GM06990 (cell line): ENCODE measurements at regions not wholly inside any gene's neighbourhood (a gene's known extent, or its start where the extent isn't known, plus 50 kb on each side); places are given as distances from the start of the nearest gene placed in this dataset.
A peak's percentile ranks its signal among the peaks of the same experiment; 100 is the strongest.

Source experiments
- DNase-seq: peaks from one replicate; pipeline ENCODE4 v3.0.0-alpha.2; 2011; ENCODE audit not compliant: insufficient read length; ENCODE audit errors: extremely low read depth
- H3K27me3 ChIP-seq: replicated peaks from 2 replicates; pipeline ENCODE4 v1.6.0; 2011; ENCODE audit warnings: low read length; ENCODE audit not compliant: control insufficient read depth, insufficient read depth
- H3K36me3 ChIP-seq: 2 replicates; pipeline ENCODE4 v1.5.1; 2011; ENCODE audit warnings: low read length; ENCODE audit not compliant: control insufficient read depth, insufficient read depth
- H3K4me3 ChIP-seq: replicated peaks from 2 replicates; pipeline ENCODE4 v1.5.1; 2011; ENCODE audit warnings: low read depth, mild to moderate bottlenecking, control low read depth, low read length
- TF ChIP-seq, protein P1 (sequence below): IDR thresholded peaks from 2 replicates; pipeline ENCODE4 v1.5.1; 2011; ENCODE audit warnings: low read length, control low read depth, mild to moderate bottlenecking, inconsistent platforms; ENCODE audit not compliant: insufficient read depth, poor library complexity, severe bottlenecking

DNA sequence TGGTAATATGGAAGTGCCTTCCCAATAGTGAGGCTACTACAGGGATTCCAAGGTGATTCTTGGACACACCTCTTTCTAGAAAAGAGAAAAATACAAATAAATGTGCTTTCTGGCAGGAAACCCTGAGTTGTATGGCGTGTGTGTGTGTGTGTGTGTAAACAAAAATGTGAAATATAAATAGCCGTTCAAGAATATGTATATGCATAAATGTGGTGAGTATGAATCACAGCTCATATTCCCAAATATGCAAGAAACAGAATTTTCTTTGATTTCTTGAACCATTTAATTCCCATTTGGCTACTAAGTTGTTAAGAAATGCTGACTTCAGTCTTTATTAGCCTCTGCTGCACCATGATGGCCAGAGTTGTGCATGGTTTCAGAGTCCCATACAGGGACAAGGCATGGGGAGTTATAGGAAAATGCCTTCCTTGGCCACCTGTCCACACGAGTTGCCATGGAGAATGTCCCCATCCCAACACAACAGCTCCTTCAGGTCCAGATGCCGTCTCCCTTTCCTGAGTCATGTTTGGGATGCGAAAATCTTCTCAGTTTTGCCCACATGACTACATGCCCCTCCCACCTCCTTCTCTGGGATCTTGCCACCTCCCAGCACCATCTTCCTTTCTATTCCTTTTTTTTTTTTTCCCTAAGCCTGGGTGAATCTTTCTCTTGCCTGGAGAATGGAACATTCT lies 312.4 kb upstream of the ECI2 start:
- TF ChIP-seq, protein P1, sequence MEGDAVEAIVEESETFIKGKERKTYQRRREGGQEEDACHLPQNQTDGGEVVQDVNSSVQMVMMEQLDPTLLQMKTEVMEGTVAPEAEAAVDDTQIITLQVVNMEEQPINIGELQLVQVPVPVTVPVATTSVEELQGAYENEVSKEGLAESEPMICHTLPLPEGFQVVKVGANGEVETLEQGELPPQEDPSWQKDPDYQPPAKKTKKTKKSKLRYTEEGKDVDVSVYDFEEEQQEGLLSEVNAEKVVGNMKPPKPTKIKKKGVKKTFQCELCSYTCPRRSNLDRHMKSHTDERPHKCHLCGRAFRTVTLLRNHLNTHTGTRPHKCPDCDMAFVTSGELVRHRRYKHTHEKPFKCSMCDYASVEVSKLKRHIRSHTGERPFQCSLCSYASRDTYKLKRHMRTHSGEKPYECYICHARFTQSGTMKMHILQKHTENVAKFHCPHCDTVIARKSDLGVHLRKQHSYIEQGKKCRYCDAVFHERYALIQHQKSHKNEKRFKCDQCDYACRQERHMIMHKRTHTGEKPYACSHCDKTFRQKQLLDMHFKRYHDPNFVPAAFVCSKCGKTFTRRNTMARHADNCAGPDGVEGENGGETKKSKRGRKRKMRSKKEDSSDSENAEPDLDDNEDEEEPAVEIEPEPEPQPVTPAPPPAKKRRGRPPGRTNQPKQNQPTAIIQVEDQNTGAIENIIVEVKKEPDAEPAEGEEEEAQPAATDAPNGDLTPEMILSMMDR, result no peak
- Histone ChIP-seq H3K27me3 (no peaks in the 10 kb centered on the region), H3K36me3 (no peaks in the 10 kb centered on the region), H3K4me3 (no peak overlapping the region)
- no peak for DNase-seq

DNA sequence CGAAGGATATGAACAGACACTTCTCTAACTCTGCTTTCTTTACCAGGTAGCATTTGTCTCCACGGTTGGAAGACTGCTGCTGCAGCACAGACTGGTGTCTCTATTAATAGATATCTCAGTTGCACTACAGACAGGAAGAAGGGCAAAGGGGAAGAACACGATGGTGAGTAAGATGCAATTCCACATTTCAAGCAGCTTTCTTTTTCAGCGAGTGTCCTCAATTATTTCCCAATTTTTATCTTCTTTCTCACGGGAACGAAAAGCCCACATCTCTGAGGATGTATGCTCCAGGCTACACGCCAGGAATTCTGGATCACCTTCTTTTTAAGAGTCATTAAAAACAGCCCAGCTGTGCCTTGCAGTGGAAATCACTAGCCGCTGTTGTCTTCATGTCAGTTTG lies 311.6 kb upstream of the ECI2 start:
- Histone ChIP-seq H3K27me3 (no peaks in the 10 kb centered on the region), H3K4me3 (peak overlapping the region; percentile 28), H3K36me3 (no peaks in the 10 kb centered on the region)
- DNase-seq, result peak; percentile 26
- TF ChIP-seq, protein P1, result no peak

DNA sequence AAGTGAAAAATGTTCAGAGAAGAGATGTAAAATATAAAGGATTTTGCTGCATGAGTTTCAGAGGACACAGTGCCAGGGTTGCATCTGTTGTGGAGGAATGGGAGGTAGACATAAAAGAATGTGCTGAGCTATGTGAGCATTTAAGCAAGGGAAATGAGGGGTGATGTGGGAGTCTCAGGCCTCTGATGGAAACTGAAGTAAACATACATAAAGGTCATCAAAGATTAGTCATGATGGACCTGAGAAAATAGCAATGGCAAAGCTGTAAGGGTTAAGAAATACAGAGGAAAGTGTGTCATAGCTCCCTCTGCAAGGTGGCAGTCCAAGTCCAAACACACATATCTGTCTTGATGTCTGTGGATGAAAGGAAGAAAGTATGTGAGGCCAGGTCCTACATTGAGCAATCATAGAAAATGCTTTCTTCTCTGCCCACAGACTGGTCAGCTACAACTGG lies 306.6 kb upstream of the ECI2 start:
- no peaks in the 10 kb centered on the region for H3K27me3 ChIP-seq
- H3K4me3 ChIP-seq, result no peak overlapping the region
- no peaks in the 10 kb centered on the region for H3K36me3 ChIP-seq
- DNase-seq, result no peak
- TF ChIP-seq, protein P1, result no peak

DNA sequence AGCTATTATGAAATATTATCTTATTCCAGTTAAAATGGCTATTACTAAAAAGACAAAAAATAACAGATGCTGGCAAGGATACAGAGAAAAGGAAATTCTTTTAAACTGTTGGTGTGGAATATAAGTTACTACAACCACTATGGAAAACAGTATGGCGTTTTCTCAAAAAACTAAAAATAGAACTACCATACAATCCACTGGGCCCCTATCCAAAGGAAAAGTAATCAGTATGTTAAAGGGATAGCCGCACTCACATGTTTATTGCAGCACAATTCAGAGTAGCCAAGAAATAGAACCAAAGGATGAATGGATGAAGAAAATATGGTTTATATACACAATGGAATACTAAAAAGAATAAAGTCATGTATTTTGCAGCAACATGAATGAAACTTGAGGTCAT lies 303.8 kb upstream of the ECI2 start:
- no peaks in the 10 kb centered on the region for H3K27me3 ChIP-seq
- no peak for DNase-seq
- H3K36me3 ChIP-seq, result no peaks in the 10 kb centered on the region
- H3K4me3 ChIP-seq, result no peak overlapping the region
- TF ChIP-seq, protein P1, result no peak

DNA sequence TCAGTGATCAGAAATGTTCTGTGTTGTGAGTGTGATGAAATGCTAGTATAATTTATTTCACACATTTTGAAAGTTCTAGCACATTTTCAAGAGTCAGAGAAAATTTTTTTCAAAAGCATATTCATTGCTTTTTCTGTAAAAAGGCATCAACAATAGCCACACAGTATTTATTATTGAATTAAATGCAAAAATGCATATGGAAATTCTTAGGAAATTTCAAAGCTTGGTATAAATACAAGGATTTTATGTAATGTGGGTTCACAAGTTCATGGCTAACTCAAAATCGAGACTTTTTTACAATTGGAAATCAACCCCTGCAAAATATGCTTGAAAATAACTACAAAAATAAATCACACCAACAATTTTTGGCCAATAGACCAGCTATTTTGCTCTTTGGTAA lies 302.0 kb upstream of the ECI2 start:
- no peak for DNase-seq
- Histone ChIP-seq H3K27me3 (no peaks in the 10 kb centered on the region), H3K4me3 (no peak overlapping the region), H3K36me3 (no peaks in the 10 kb centered on the region)
- TF ChIP-seq, protein P1, result no peak
